Chondrocyte (in vitro differentiated cells): ENCODE measurements at regions not wholly inside any gene's neighbourhood (a gene's known extent, or its start where the extent isn't known, plus 50 kb on each side); places are given as distances from the start of the nearest gene placed in this dataset.

Source experiments
- DNase-seq: peaks from one replicate; pipeline ENCODE4 v3.0.0; 2021; ENCODE audit warnings: mixed read lengths, low spot score
- H3K27ac Mint-ChIP-seq: one replicate; pipeline ENCODE4 v1.8.0; 2021; ENCODE audit warnings: mild to moderate bottlenecking, moderate library complexity, mixed read lengths; ENCODE audit not compliant: unreplicated experiment
- H3K27me3 Mint-ChIP-seq: 2 replicates; pipeline ENCODE4 v1.8.0; 2021; ENCODE audit warnings: low read depth, mixed read lengths
- H3K36me3 Mint-ChIP-seq: 2 replicates; pipeline ENCODE4 v1.8.0; 2021; ENCODE audit warnings: low read depth, mixed read lengths
- H3K4me1 Mint-ChIP-seq: 2 replicates; pipeline ENCODE4 v1.8.0; 2021; ENCODE audit warnings: low read depth, mild to moderate bottlenecking, mixed read lengths
- H3K4me3 Mint-ChIP-seq: one replicate; pipeline ENCODE4 v1.8.0; 2021; ENCODE audit warnings: mild to moderate bottlenecking, moderate library complexity, mixed read lengths; ENCODE audit not compliant: unreplicated experiment
- H3K9me3 Mint-ChIP-seq: 2 replicates; pipeline ENCODE4 v1.8.0; 2021; ENCODE audit warnings: low read depth, mixed read lengths
- TF ChIP-seq, protein P1 (sequence below): fragments of 200-600 bp; sonication (generic); IDR thresholded peaks from 2 replicates; pipeline ENCODE4 v1.5.0; 2021; ENCODE audit warnings: antibody characterized with exemption, mild to moderate bottlenecking, moderate library complexity

DNA sequence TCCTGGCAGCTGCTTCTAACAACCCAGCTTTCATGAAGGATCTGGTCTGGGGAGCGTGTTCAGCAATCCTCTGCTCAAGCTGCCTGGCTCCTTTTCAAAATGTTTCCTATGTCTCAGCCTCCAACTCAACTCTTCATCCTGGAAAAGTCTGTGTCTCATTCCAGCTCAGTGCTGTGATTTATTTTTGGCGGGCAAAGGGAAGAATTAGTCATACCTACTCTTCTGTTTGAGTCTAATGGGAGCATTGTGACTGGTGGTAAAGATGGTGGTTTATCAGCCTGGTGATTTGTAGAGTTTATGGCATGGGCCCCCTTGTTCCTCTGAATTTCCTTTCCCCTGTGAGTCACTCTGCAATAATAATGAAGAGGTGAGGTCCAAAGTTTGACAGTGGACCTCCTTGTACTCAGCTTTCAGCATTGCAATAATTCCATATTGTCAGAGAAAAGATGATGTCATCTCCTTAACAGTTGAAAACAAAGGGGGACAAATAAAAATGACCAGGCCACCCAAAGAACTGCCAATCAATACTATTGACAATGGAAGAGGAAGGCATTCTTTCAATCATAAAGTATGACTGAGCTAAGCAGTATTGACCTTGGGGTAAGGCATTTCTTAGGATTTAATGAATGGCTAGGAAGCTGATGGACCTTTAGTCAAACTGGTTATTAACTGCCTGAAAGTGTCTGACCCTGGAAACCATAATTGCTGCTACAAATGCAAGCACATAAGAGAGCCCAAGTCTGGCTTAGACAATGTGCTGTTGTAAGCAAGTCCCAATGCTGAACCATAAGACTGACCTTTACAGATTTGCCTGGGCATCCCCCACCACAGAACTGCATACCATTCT lies 204.7 kb upstream of the MCTP2 start:
- Mint-ChIP-seq H3K27ac (no peak overlapping the region), H3K4me1 (peaks cover 12% of the 10 kb centered on the region), H3K4me3 (no peak overlapping the region), H3K36me3 (no peaks in the 10 kb centered on the region), H3K9me3 (no peaks in the 10 kb centered on the region), H3K27me3 (peaks cover 2% of the 10 kb centered on the region)
- DNase-seq, result no peak
- TF ChIP-seq, protein P1, sequence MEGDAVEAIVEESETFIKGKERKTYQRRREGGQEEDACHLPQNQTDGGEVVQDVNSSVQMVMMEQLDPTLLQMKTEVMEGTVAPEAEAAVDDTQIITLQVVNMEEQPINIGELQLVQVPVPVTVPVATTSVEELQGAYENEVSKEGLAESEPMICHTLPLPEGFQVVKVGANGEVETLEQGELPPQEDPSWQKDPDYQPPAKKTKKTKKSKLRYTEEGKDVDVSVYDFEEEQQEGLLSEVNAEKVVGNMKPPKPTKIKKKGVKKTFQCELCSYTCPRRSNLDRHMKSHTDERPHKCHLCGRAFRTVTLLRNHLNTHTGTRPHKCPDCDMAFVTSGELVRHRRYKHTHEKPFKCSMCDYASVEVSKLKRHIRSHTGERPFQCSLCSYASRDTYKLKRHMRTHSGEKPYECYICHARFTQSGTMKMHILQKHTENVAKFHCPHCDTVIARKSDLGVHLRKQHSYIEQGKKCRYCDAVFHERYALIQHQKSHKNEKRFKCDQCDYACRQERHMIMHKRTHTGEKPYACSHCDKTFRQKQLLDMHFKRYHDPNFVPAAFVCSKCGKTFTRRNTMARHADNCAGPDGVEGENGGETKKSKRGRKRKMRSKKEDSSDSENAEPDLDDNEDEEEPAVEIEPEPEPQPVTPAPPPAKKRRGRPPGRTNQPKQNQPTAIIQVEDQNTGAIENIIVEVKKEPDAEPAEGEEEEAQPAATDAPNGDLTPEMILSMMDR, result no peak

DNA sequence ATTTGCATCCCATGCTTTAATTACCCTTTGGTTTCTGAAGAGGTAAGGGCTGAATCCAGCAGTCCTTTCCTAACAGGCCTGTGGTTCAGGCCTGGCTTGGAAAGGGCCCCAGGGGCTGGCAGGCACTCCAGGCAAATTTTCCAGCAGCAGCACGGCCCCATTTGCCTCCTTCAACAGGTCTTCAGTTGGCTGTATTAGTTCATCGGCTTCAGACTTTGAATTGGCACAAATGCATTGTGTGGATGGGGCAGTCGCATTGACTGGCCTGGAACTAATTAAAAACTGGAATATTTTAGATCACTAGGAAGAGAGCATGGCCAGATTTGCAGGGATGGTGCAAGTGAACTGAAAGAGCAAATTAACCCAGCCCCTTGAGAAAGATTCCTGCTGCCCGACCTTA lies 207.8 kb upstream of the MCTP2 start:
- H3K9me3 Mint-ChIP-seq, result no peaks in the 10 kb centered on the region
- no peak overlapping the region for H3K4me3 Mint-ChIP-seq
- H3K27me3 Mint-ChIP-seq, result no peaks in the 10 kb centered on the region
- no peaks in the 10 kb centered on the region for H3K36me3 Mint-ChIP-seq
- no peak for DNase-seq
- TF ChIP-seq, protein P1, result no peak
- H3K27ac Mint-ChIP-seq, result no peak overlapping the region
- H3K4me1 Mint-ChIP-seq, result peaks cover 16% of the 10 kb centered on the region

DNA sequence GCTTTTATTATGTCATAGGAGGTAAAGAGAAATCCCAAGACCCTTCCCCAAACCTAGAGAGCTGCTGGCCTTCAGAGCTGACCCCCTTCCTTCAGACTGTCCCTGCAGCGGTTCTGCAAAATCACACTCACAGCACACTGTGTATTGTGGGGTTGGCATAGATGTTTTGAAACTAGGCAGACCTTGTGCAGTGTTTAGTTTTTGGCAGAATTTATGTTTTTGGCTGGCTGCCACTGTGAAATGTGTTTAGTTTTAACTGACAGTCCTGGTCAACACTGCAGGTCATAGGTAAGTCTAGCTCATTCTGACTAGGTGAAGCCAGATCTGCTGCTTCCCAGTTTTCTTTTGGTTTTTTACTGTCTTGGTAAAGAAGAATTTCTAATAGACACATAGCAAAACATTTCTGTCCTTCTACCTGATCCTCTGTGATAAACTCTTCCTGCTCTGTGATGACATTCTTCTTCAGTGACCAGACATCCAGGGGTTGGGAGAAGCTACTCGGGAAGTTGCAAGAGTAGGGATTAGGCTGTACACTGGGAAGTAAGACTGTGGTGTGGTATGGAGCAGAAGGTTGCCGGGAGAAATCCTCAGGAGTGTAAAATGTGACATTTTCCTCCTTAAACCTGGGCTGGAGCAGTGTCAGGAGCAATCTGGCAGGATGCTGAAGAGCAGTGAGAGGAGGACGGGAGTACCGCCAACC lies 209.6 kb upstream of the MCTP2 start:
- TF ChIP-seq, protein P1, result no peak
- H3K9me3 Mint-ChIP-seq, result no peaks in the 10 kb centered on the region
- no peak overlapping the region for H3K27ac Mint-ChIP-seq
- no peak overlapping the region for H3K4me3 Mint-ChIP-seq
- peaks cover 15% of the 10 kb centered on the region for H3K4me1 Mint-ChIP-seq
- DNase-seq, result no peak
- no peaks in the 10 kb centered on the region for H3K36me3 Mint-ChIP-seq
- H3K27me3 Mint-ChIP-seq, result no peaks in the 10 kb centered on the region

DNA sequence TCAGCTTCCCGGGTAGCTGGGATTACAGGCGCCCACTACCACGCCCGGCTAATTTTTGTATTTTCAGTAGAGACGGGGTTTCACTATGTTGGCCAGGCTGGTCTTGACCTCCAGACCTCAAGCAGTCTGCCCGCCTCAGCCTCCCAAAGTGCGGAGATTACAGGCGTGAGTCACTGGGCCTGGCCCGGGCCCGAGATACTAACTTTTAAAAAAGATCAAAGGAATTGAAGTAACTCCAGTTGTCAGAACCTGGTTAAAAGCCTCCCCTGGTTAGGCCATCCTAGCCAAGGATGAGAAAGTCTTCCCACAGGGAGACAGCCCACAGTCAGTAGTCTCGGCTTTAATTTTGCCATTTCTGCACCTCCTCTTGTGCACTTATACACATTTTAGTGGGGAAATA lies 212.3 kb upstream of the MCTP2 start:
- H3K4me1 Mint-ChIP-seq, result peaks cover 7% of the 10 kb centered on the region
- TF ChIP-seq, protein P1, result no peak
- peaks cover 1% of the 10 kb centered on the region for H3K36me3 Mint-ChIP-seq
- no peak for DNase-seq
- H3K27ac Mint-ChIP-seq, result no peak overlapping the region
- no peaks in the 10 kb centered on the region for H3K9me3 Mint-ChIP-seq
- no peak overlapping the region for H3K4me3 Mint-ChIP-seq
- no peaks in the 10 kb centered on the region for H3K27me3 Mint-ChIP-seq

DNA sequence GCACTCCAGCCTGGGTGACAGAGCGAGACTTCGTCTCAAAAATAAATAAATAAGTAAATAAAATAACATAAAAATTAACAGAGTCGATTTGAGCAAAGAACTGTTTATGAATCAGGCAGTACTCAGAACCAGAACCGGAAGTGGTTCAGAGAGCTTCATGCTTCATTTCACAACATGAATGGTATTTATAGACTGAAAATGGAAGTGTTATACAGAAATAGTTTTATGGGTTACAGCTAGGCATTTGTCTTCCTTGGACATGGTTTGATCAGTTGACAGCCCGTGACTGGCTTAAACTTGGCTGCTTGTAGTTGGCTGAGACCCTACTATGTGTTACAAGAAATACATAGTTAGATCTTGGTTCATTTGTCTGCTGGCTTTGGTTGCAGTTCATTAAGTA lies 216.0 kb upstream of the MCTP2 start:
- Mint-ChIP-seq H3K36me3 (peaks cover 1% of the 10 kb centered on the region), H3K27me3 (no peaks in the 10 kb centered on the region), H3K4me1 (no peaks in the 10 kb centered on the region), H3K9me3 (no peaks in the 10 kb centered on the region), H3K4me3 (no peak overlapping the region), H3K27ac (no peak overlapping the region)
- DNase-seq, result no peak
- TF ChIP-seq, protein P1, result no peak
